ENCODE measurements at regions not wholly inside any gene's neighbourhood (a gene's known extent, or its start where the extent isn't known, plus 50 kb on each side); places are given as distances from the start of the nearest gene placed in this dataset.

DNA sequence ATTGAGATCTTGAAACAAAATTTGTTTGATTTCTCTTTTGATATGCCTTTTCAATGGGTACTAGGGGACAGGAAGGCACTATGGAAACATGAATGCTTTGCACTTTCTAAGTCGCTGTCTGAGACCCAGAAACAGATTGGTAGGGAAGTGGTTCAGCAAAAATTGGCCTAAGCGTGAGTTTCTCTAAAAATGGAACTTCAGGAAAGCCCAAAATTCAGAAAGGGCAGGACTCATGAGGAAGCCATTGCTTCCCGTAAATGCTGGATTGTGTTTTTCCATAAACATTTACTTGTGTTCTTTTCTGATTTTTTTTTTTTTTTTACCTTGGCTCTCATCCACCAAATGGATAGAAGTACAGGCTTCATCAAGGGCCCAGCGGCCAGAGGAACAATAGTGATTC, 123.7 kb upstream of the ATP1B1 start:
- Histone ChIP-seq H3K27ac (ENCODE audit: low read depth, low read length) (no peak overlapping the region), H2AFZ (ENCODE audit: low read depth, low read length) (no peak overlapping the region), H4K20me1 (ENCODE audit: insufficient read depth, low read length) (no peaks in the 10 kb centered on the region), H3K36me3 (ENCODE audit: insufficient read depth, low read length) (no peaks in the 10 kb centered on the region), H3K4me3 (ENCODE audit: insufficient read depth, low read depth, low read length) (no peak overlapping the region), H3K4me1 (ENCODE audit: insufficient read depth, low read length) (no peaks in the 10 kb centered on the region), H3K27me3 (ENCODE audit: insufficient read depth, low read length) (no peaks in the 10 kb centered on the region), H3K4me2 (ENCODE audit: low read length) (no peak overlapping the region), H3K79me2 (ENCODE audit: insufficient read depth, low read length) (no peaks in the 10 kb centered on the region), H3K9ac (ENCODE audit: low read length) (no peak overlapping the region), H3K9me3 (ENCODE audit: insufficient read depth, low read depth, low read length) (no peaks in the 10 kb centered on the region)
- Mint-ChIP-seq H3K9me3 (ENCODE audit: unreplicated experiment) (no peaks in the 10 kb centered on the region), H3K27ac (ENCODE audit: unreplicated experiment) (no peak overlapping the region), H3K27me3 (ENCODE audit: low read depth, unreplicated experiment) (peaks cover 4% of the 10 kb centered on the region), H3K36me3 (ENCODE audit: low read depth, unreplicated experiment) (peaks cover 2% of the 10 kb centered on the region), H3K4me1 (ENCODE audit: low read depth, unreplicated experiment) (no peaks in the 10 kb centered on the region), H3K4me3 (ENCODE audit: unreplicated experiment) (no peak overlapping the region)
- DNase-seq (ENCODE audit: low read depth) (no peak), FAIRE-seq (no peak)
- TF ChIP-seq EZH2 (IDR thresholded peaks at IDR 0.05; ENCODE audit: insufficient read depth, low read length) (no peak), CTCF (IDR thresholded peaks at IDR 0.05; ENCODE audit: insufficient read depth, low read depth, low read length) (no peak)

DNA sequence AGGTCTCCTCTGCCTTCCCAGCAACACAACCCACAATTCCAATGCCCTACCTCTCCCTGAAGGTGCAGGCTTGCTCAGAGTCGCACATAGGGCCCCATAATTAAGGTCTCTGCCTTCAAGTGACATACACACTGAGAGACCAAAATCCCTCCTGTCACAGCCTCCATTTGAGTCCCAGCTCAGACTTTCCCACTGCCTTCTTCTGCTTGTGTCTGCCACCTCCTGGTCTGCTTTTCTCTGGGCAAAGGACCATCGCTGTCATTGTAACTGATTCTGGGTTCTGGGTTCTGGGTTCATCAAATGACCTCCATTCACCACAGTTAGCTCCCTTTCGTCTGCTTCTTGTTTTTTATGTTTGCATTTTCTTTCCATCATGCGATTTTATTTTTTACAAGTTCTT, 119.2 kb upstream of the ATP1B1 start:
- Histone ChIP-seq H3K27ac (ENCODE audit: low read depth, low read length) (no peak overlapping the region), H3K9me3 (ENCODE audit: insufficient read depth, low read depth, low read length) (no peaks in the 10 kb centered on the region), H3K36me3 (ENCODE audit: insufficient read depth, low read length) (no peaks in the 10 kb centered on the region), H3K79me2 (ENCODE audit: insufficient read depth, low read length) (no peaks in the 10 kb centered on the region), H3K4me1 (ENCODE audit: insufficient read depth, low read length) (no peaks in the 10 kb centered on the region), H3K9ac (ENCODE audit: low read length) (no peak overlapping the region), H3K4me3 (ENCODE audit: insufficient read depth, low read depth, low read length) (no peak overlapping the region), H3K27me3 (ENCODE audit: insufficient read depth, low read length) (no peaks in the 10 kb centered on the region), H4K20me1 (ENCODE audit: insufficient read depth, low read length) (no peaks in the 10 kb centered on the region), H2AFZ (ENCODE audit: low read depth, low read length) (no peak overlapping the region), H3K4me2 (ENCODE audit: low read length) (no peak overlapping the region)
- H3K9me3 Mint-ChIP-seq (ENCODE audit: unreplicated experiment): no peaks in the 10 kb centered on the region
- H3K36me3 Mint-ChIP-seq (ENCODE audit: low read depth, unreplicated experiment): no peaks in the 10 kb centered on the region
- H3K4me1 Mint-ChIP-seq (ENCODE audit: low read depth, unreplicated experiment): peaks cover 3% of the 10 kb centered on the region
- DNase-seq (ENCODE audit: low read depth): no peak
- FAIRE-seq: no peak
- H3K4me3 Mint-ChIP-seq (ENCODE audit: unreplicated experiment): no peak overlapping the region
- no peak overlapping the region for H3K27ac Mint-ChIP-seq (ENCODE audit: unreplicated experiment)
- no peak for TF ChIP-seq EZH2 (IDR thresholded peaks at IDR 0.05; ENCODE audit: insufficient read depth, low read length)
- no peak for TF ChIP-seq CTCF (IDR thresholded peaks at IDR 0.05; ENCODE audit: insufficient read depth, low read depth, low read length)
- H3K27me3 Mint-ChIP-seq (ENCODE audit: low read depth, unreplicated experiment): peaks cover 7% of the 10 kb centered on the region

DNA sequence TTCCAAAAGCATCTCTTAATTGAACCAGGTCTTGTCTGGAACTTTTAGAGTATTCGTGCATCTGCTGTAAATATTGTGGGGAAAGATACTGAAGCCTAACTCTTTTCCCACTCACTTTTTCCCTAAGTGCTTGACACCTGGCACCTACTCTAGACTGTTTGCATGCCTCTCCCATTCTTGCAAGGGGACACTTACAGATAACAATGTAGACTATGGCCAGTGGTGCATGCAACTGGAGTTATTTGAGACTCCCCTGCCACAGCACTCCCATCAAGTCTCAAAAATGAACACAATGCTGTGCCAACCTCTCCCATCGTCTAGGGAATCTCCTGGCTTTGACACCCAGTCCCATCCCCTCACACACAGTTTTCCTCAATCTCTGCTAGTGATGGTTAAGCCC, 118.6 kb upstream of the ATP1B1 start:
- H3K4me3 ChIP-seq (ENCODE audit: insufficient read depth, low read depth, low read length): no peak overlapping the region
- no peaks in the 10 kb centered on the region for H3K79me2 ChIP-seq (ENCODE audit: insufficient read depth, low read length)
- H3K27me3 Mint-ChIP-seq (ENCODE audit: low read depth, unreplicated experiment): peaks cover 7% of the 10 kb centered on the region
- no peak overlapping the region for H3K4me2 ChIP-seq (ENCODE audit: low read length)
- no peaks in the 10 kb centered on the region for H3K9me3 Mint-ChIP-seq (ENCODE audit: unreplicated experiment)
- peaks cover 3% of the 10 kb centered on the region for H3K4me1 Mint-ChIP-seq (ENCODE audit: low read depth, unreplicated experiment)
- no peak for DNase-seq (ENCODE audit: low read depth)
- no peak overlapping the region for H2AFZ ChIP-seq (ENCODE audit: low read depth, low read length)
- no peaks in the 10 kb centered on the region for H4K20me1 ChIP-seq (ENCODE audit: insufficient read depth, low read length)
- TF ChIP-seq CTCF (IDR thresholded peaks at IDR 0.05; ENCODE audit: insufficient read depth, low read depth, low read length) (no peak), EZH2 (IDR thresholded peaks at IDR 0.05; ENCODE audit: insufficient read depth, low read length) (no peak)
- no peak overlapping the region for H3K9ac ChIP-seq (ENCODE audit: low read length)
- H3K36me3 ChIP-seq (ENCODE audit: insufficient read depth, low read length): no peaks in the 10 kb centered on the region
- no peaks in the 10 kb centered on the region for H3K27me3 ChIP-seq (ENCODE audit: insufficient read depth, low read length)
- no peak overlapping the region for H3K27ac Mint-ChIP-seq (ENCODE audit: unreplicated experiment)
- no peak overlapping the region for H3K27ac ChIP-seq (ENCODE audit: low read depth, low read length)
- no peak for FAIRE-seq
- no peaks in the 10 kb centered on the region for H3K36me3 Mint-ChIP-seq (ENCODE audit: low read depth, unreplicated experiment)
- H3K4me3 Mint-ChIP-seq (ENCODE audit: unreplicated experiment): no peak overlapping the region
- no peaks in the 10 kb centered on the region for H3K4me1 ChIP-seq (ENCODE audit: insufficient read depth, low read length)
- H3K9me3 ChIP-seq (ENCODE audit: insufficient read depth, low read depth, low read length): no peaks in the 10 kb centered on the region

Measured in astrocyte (in vitro differentiated cells and primary cell).